ENCODE measurements at regions not wholly inside any gene's neighbourhood (a gene's known extent, or its start where the extent isn't known, plus 50 kb on each side); places are given as distances from the start of the nearest gene placed in this dataset.

DNA sequence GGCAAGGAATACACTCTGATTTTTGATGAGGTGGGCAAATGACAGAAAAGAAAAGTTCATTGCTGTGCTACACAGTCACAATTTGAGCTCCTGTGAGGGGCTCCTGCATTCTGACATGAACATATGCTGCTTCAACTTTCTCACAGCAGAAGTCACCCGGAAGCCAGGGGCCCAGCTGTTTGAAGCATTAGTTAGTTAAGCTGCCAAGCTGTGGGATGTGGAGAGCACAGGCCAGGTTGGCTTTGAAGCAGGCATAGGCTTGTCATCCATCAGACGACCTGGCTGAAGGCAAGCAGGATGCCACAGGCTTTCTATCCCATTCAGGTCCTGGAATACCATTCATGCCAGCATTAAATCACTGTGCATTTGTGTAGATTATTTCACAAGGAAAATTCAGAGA lies 63.1 kb downstream of the MTNR1B start:
- no peak for DNase-seq

More for the DNA sequence above, 63.1 kb downstream of the MTNR1B start:
- Mint-ChIP-seq H3K9me3 (no peaks in the 10 kb centered on the region; a peak in 1 of 5 replicates), H3K27me3 (ENCODE audit: low read depth) (no peaks in the 10 kb centered on the region), H3K36me3 (ENCODE audit: insufficient read depth in 1 of 3, low read depth in 3 of 3) (no peaks in the 10 kb centered on the region; a peak in 2 of 7 replicates), H3K27ac (no peak overlapping the region), H3K4me1 (peaks cover 10 to 15% of the 10 kb centered on the region in 2 experiments), H3K4me3 (no peak overlapping the region)
- H3K18ac ChIP-seq (ENCODE audit: insufficient read length, low read depth, low read length), result no peak overlapping the region
- H2BK15ac ChIP-seq (ENCODE audit: low read depth, low read length), result no peak overlapping the region
- H3T11ph ChIP-seq (ENCODE audit: low read length), result no peak overlapping the region
- TF ChIP-seq, protein P1, sequence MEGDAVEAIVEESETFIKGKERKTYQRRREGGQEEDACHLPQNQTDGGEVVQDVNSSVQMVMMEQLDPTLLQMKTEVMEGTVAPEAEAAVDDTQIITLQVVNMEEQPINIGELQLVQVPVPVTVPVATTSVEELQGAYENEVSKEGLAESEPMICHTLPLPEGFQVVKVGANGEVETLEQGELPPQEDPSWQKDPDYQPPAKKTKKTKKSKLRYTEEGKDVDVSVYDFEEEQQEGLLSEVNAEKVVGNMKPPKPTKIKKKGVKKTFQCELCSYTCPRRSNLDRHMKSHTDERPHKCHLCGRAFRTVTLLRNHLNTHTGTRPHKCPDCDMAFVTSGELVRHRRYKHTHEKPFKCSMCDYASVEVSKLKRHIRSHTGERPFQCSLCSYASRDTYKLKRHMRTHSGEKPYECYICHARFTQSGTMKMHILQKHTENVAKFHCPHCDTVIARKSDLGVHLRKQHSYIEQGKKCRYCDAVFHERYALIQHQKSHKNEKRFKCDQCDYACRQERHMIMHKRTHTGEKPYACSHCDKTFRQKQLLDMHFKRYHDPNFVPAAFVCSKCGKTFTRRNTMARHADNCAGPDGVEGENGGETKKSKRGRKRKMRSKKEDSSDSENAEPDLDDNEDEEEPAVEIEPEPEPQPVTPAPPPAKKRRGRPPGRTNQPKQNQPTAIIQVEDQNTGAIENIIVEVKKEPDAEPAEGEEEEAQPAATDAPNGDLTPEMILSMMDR (conservative IDR thresholded peaks at IDR 0.05), result no peak
- H4K20me1 ChIP-seq (ENCODE audit: control insufficient read depth, insufficient read depth, insufficient read length), result no peaks in the 10 kb centered on the region
- H2BK120ac ChIP-seq (ENCODE audit: low read depth, low read length, poor library complexity, severe bottlenecking), result no peak overlapping the region
- H2BK5ac ChIP-seq (ENCODE audit: insufficient read length, low read length), result no peak overlapping the region
- no peaks in the 10 kb centered on the region for H3K27me3 ChIP-seq (ENCODE audit: insufficient read depth, low read length)
- no peak overlapping the region; the same call in 1 of the 2 replicates for H3K14ac ChIP-seq (ENCODE audit: insufficient read depth, low read length)
- H4K8ac ChIP-seq (replicated peaks; ENCODE audit: insufficient read length, low read depth, low read length), result no peak overlapping the region
- H3K79me1 ChIP-seq (ENCODE audit: insufficient read depth, low read depth, low read length, poor library complexity, severe bottlenecking), result no peaks in the 10 kb centered on the region
- no peak overlapping the region for H2BK12ac ChIP-seq (ENCODE audit: insufficient read length, low read depth, low read length)
- H3K4me2 ChIP-seq (ENCODE audit: insufficient read depth, insufficient read length, low read length), result no peak overlapping the region
- H3K4me1 ChIP-seq (ENCODE audit: insufficient read depth, low read length), result peaks cover 2% of the 10 kb centered on the region; the same call in 1 of the 2 replicates
- H3K23ac ChIP-seq (ENCODE audit: insufficient read length, low read depth, low read length), result no peak overlapping the region
- H2AFZ ChIP-seq (ENCODE audit: low read length), result no peak overlapping the region
- no peak overlapping the region for H3K9ac ChIP-seq (ENCODE audit: extremely low read depth, insufficient read length, low read length)
- no peak overlapping the region for H3K4ac ChIP-seq (ENCODE audit: low read depth, low read length)
- H4K91ac ChIP-seq (ENCODE audit: insufficient read length, low read depth, low read length), result no peak overlapping the region
- H4K5ac ChIP-seq (ENCODE audit: insufficient read length, low read depth, low read length), result no peak overlapping the region
- H3K79me2 ChIP-seq (ENCODE audit: insufficient read depth, low read length), result no peaks in the 10 kb centered on the region
- no peak overlapping the region for H3K56ac ChIP-seq (ENCODE audit: insufficient read length, low read depth, low read length)
- no peaks in the 10 kb centered on the region for H3K9me3 ChIP-seq (ENCODE audit: control insufficient read depth, low read depth, low read length)
- no peak overlapping the region for H3K27ac ChIP-seq (ENCODE audit: insufficient read length, low read depth, low read length)
- no peak overlapping the region for H2BK20ac ChIP-seq (ENCODE audit: low read depth, low read length, poor library complexity, severe bottlenecking)
- no peaks in the 10 kb centered on the region for H3K23me2 ChIP-seq (ENCODE audit: insufficient read length, low read depth, low read length, poor library complexity, severe bottlenecking)
- WGBS (ENCODE audit: extremely low coverage, insufficient read length, low lambda C conversion rate), result no CpG with 5 or more reads among the region's 2 CpGs
- H2AK5ac ChIP-seq (ENCODE audit: insufficient read length, low read length), result no peak overlapping the region
